HG02981 (cell line): ENCODE measurements at regions not wholly inside any gene's neighbourhood (a gene's known extent, or its start where the extent isn't known, plus 50 kb on each side); places are given as distances from the start of the nearest gene placed in this dataset.

Source experiments
- ATAC-seq: cut with Tn5 transposase; IDR thresholded peaks from one replicate; pipeline ENCODE4 v1.9.1; 2021; ENCODE audit warnings: mild to moderate bottlenecking, moderate library complexity; ENCODE audit not compliant: unreplicated experiment

- no peak for ATAC-seq
Measured at GRCh38 chr2:187143537-187143936, 294.6 kb upstream of the ZSWIM2 start.

GRCh38 chr2:187139469-187139868, 290.5 kb upstream of the ZSWIM2 start:
- no peak for ATAC-seq

DNA sequence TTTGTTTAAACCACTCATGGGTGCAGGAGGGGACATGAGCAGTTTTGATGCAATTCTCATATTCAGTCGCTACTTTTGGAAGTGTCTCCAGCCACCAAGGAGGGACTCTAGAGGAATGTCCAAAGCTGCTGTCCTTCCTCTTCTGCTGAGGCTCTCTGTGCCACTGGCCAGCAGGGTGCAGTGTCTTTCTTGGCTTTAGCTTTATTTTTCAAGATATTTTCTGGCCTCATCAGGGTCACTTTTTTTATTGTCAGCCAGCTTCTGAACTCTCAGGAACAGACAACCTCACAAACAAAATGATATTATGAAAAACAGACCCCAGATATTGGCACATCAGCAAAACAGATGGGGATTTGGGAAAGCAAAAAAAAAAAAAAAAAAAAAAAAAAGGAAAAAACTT, 289.3 kb upstream of the ZSWIM2 start:
- ATAC-seq, result peak; percentile 68

- ATAC-seq, result no peak
Measured at GRCh38 chr2:187136646-187137045, 287.7 kb upstream of the ZSWIM2 start.

- no peak for ATAC-seq
Measured at GRCh38 chr2:187134306-187134705, 285.3 kb upstream of the ZSWIM2 start.

- ATAC-seq, result no peak
Measured at GRCh38 chr2:187129868-187130267, 280.9 kb upstream of the ZSWIM2 start.

GRCh38 chr2:187129306-187129705, 280.3 kb upstream of the ZSWIM2 start:
- no peak for ATAC-seq

DNA sequence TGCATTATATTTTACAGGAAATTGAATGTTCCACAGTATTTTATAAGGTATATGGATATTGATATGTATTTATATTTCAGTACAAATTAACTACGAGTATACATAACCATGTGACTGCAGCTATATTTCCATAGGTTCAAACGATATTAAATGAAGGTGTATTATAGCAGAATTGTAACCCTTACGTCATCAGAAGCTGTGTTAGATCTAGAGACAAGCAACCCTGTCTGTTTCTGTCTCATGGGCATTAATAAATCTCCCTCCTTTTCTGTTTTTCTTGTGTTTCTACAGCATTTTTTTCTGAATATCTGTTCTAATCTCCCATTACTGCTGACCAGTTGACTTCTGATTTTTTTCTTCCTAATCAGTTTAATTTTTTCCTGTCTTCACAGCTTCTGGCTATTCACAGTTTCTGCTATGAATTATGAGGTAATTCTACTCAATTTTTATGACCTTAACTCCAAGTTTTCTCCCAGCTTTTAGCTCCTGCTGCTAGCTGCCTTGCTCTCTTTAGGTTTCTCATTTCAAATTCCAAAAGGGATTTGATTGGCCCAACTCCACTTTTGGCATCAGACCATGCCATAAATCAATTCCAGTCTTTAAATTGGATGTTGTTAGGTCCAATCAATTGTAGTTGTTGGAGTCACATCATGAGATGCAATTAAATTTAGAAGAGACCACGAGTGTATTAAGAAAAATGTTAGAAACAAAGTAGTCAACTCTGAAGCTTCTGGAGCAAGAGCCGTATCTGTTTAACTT, 277.5 kb upstream of the ZSWIM2 start:
- ATAC-seq, result no peak

DNA sequence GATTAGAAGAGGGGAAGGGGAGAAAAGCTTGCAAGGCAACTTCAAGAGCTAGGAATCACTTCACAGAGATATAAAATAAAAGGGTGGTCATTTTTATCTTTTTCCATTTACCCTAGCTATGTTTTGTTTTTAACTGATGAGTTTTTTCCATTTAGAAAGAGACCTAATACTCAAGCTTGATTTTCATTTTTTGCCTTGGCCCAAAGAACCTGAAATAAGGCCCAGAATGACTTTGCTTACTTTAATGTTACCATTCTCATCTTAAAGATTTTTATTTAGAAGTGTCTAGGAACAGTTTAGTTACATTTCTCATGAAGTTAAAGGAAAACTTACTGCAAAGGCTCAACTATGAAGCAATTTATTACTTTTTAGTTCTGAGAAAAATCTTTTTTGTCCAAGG, 276.3 kb upstream of the ZSWIM2 start:
- no peak for ATAC-seq

DNA sequence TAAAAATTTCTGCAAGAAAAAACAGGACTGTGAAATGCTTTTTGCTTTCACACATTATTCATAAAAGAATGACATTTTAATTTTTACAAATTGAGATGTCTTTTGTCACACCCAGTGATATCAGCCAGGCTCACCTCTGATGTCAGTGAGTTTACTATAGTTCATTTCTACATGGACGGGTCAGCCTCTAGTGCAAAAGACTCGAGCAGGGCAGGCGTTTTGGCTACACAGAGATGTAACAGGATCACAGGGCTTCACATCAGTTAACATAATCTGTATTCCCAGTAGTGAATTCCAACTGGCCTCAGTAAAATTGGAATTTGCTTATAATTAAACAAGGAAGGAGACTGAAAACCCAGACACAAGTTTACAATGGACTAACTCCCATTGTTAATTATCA, 275.6 kb upstream of the ZSWIM2 start:
- ATAC-seq, result no peak

- ATAC-seq, result no peak
Measured at GRCh38 chr2:187118331-187119099, 269.5 kb upstream of the ZSWIM2 start.

GRCh38 chr2:187117483-187117882, 268.5 kb upstream of the ZSWIM2 start:
- no peak for ATAC-seq

DNA sequence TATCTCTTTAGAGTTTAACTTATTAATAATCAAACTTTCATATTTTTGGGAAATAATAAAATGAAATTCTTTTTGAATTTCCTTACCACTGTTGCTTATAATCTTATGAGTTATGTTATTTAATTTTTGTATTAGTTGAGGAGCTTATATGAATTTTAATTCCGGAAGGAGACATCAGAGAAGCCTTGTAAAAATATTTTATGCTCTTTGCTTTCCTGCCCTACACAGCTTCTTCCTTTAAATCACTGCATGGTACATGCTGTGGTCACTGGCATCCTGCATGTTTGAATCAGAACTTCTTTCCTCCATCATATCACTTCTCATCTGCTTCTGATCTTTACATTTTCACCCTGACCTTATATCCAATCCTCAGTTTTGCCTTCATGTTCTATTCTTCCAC, 266.7 kb upstream of the ZSWIM2 start:
- no peak for ATAC-seq

- ATAC-seq, result no peak
Measured at GRCh38 chr2:187107001-187107400, 258.0 kb upstream of the ZSWIM2 start.

- no peak for ATAC-seq
Measured at GRCh38 chr2:187105218-187105617, 256.2 kb upstream of the ZSWIM2 start.

DNA sequence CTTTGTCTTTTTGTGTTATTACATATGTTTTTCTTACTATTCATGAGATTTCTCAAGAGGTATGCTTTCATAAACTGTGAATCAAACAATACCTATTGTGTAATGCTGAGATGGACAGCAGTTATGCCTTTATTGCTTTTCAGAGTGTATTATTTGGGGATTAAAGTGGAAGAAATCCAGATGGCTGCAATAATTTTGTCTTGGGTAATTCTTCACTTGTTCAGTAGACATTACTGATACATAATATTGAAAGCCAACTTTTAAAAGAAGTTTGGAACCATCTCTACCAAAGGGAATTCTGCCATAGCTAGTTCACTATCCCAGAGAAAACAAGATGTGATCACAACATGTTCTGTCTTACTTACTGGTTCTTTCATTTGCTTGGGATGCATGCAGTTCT, 253.4 kb upstream of the ZSWIM2 start:
- ATAC-seq, result no peak

DNA sequence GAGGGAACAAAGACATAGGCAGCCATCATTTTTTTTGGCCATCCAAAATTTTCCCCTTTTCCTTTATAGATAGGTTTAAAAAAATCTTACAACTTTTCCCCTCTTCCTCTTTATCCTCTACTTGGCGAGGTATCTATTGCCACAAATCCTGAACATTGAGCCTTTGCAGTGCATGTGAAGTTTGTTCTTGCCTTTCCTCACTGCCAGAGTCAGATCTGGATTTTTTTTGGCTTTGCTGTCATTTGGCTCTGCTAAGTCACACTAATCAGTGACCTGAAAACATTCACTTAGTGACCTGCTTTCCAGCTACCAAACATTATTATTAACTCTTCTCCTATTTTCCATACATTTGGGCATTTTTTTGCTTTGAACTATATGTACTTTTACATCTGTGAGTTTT, 249.2 kb upstream of the ZSWIM2 start:
- ATAC-seq, result no peak

DNA sequence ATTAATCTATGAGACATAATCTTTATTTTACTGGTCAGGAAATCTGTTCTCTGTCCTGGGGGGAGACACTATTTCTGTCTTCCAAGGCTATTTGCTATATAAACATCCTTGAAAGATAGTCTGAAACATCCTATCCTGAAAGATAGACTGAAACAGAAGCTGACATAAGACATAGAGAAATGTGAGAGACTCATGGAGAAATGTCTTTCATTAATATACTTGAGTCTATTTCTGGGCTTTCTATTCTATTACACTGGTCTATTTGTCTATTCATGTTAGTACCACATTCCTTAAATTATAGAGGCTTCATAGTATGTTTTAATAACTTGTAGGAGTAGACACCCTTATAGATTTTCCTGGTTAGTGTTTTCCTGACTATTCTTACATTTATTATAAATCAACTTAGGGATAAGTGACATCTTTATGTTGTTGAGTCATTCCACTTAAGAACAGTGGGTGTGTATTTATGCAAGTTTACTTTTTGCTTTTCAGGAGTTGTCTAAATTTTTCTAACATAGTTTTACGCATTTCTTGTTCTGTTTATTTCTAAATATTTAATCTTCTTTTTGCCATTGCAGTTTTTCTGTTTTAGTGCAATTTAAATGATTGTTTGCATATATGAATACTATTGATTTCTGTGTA, 244.9 kb upstream of the ZSWIM2 start:
- ATAC-seq, result no peak

- ATAC-seq, result no peak
Measured at GRCh38 chr2:187091664-187092063, 242.7 kb upstream of the ZSWIM2 start.

- ATAC-seq, result no peak
Measured at GRCh38 chr2:187084524-187084923, 235.6 kb upstream of the ZSWIM2 start.

- no peak for ATAC-seq
Measured at GRCh38 chr2:187081461-187081860, 232.5 kb upstream of the ZSWIM2 start.

DNA sequence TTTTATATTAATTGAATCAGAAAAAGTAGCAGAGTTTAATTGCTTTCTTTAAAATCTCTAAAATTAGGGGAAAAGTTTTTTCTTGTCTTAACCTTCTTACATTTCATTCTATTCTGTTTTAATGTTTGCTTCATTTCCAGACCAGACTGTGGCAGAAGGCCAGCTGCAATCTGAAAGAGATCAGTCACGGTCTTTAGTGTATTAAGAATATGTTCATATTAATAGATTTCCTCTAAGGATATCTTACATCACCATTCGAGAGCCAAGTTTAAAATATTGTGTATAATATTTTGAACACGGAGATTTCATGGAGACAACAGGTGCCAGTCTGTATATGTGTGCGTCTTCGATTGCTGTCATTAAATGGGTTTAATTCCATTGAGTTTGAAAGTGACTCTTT, 230.9 kb upstream of the ZSWIM2 start:
- no peak for ATAC-seq
